HCT116 (cell line): ENCODE measurements at regions not wholly inside any gene's neighbourhood (a gene's known extent, or its start where the extent isn't known, plus 50 kb on each side); places are given as distances from the start of the nearest gene placed in this dataset.

Experiments used
- ATAC-seq: fragments of 200-7000 bp; cut with Tn5 transposase; 2 replicates; pipeline ENCODE4 v1.9.1; 2020; ENCODE audit warnings: mild to moderate bottlenecking, moderate library complexity
- BruUV-seq: library from RNA; stranded (reverse); fragments of 400-500 nt; replicated peaks from 2 replicates; lab custom pipeline; 2021; lab: Mats Ljungman, UMichigan
- CTCF ChIA-PET: fragments of 300-600 bp; sonication (Branson Sonifier 250); formaldehyde crosslinking; loops from one replicate; lab custom pipeline; 2021; ENCODE audit warnings: antibody characterized with exemption; lab: Charles Lee
- POLR2A ChIA-PET: fragments of 300-600, 350-600 bp; sonication (Branson Sonifier 250); formaldehyde crosslinking; loops from one replicate; lab custom pipeline; 2021; ENCODE audit warnings: antibody characterized with exemption; lab: Charles Lee
- RAD21 ChIA-PET, 2 experiments: fragments of 300-600 bp; sonication (Branson Sonifier 250); formaldehyde crosslinking; loops; one replicate each; lab custom pipeline; 2023; ENCODE audit warnings: low total read pairs in 2 of 2; ENCODE audit not compliant: uncharacterized antibody in 2 of 2, unreplicated experiment in 2 of 2, low non-redundant PET in 1 of 2; lab: Charles Lee
- DNase-seq: peaks from one replicate; pipeline ENCODE4 v3.0.0-alpha.2; 2010; ENCODE audit warnings: low read depth, low spot score
- H2AFZ ChIP-seq: fragments of 200-600 bp; shearing (Covaris generic), sonication (generic); 2 replicates; pipeline ENCODE4 v1.6.1; 2017; ENCODE audit warnings: low read depth, mixed run types, mixed read lengths, antibody characterized with exemption, low read length; ENCODE audit not compliant: poor library complexity, severe bottlenecking
- H3K27ac ChIP-seq: 2 replicates; pipeline ENCODE4 v1.5.1; 2012; ENCODE audit warnings: low read depth, low read length
- H3K27me3 ChIP-seq: fragments of 200-600 bp; sonication (generic); 2 replicates; pipeline ENCODE4 v1.6.1; 2016; ENCODE audit warnings: mixed run types, low read length, mixed read lengths; ENCODE audit not compliant: insufficient read depth
- H3K36me3 ChIP-seq, 2 experiments: fragments of 200-500 bp in 1 of 2; fragments of 200-600 bp in 1 of 2; sonication (Bioruptor generic) in 1 of 2; sonication (generic) in 1 of 2; 2 replicates each; pipeline versions ENCODE4 v1.5.1 to v1.6.1; 2014 to 2016; ENCODE audit warnings: low read length in 2 of 2, inconsistent platforms in 1 of 2, mixed read lengths in 1 of 2, mixed run types in 1 of 2; ENCODE audit not compliant: insufficient read depth in 2 of 2, control insufficient read depth in 1 of 2
- H3K4me1 ChIP-seq, 2 experiments: fragments of 200-600 bp in 1 of 2; sonication (generic) in 1 of 2; 2 replicates each; pipeline versions ENCODE4 v1.5.1 to v1.6.1; 2012 to 2017; ENCODE audit warnings: low read length in 2 of 2, inconsistent platforms in 1 of 2, mild to moderate bottlenecking in 1 of 2, mixed read lengths in 1 of 2, mixed run types in 1 of 2, moderate library complexity in 1 of 2; ENCODE audit not compliant: insufficient read depth in 2 of 2, control insufficient read depth in 1 of 2
- H3K4me2 ChIP-seq: fragments of 200-600 bp; sonication (generic); 2 replicates; pipeline ENCODE4 v1.6.1; 2017; ENCODE audit warnings: mixed run types, low read length, mixed read lengths
- H3K4me3 ChIP-seq, 2 experiments: fragments of 200-600 bp in 1 of 2; sonication (generic) in 1 of 2; replicated peaks in 1 of 2; 2 replicates each; pipeline ENCODE4 v1.5.1; 2011 to 2016; ENCODE audit warnings: low read length in 2 of 2, control low read depth in 1 of 2, low read depth in 1 of 2, mild to moderate bottlenecking in 1 of 2, mixed read lengths in 1 of 2, mixed run types in 1 of 2
- H3K79me2 ChIP-seq: fragments of 200-600 bp; sonication (generic); 2 replicates; pipeline ENCODE4 v1.6.1; 2017; ENCODE audit warnings: mild to moderate bottlenecking, mixed run types, low read length, moderate library complexity, mixed read lengths; ENCODE audit not compliant: insufficient read depth
- H3K9ac ChIP-seq: fragments of 200-600 bp; sonication (generic); 2 replicates; pipeline ENCODE4 v1.6.1; 2016; ENCODE audit warnings: low read length, mixed read lengths
- H3K9me2 ChIP-seq: fragments of 200-600 bp; sonication (generic), shearing (Covaris generic); 2 replicates; pipeline ENCODE4 v1.6.1; 2017; ENCODE audit warnings: mixed run types, mild to moderate bottlenecking, moderate library complexity; ENCODE audit not compliant: insufficient read depth
- H3K9me3 ChIP-seq, 2 experiments: fragments of 200-500 bp in 1 of 2; fragments of 200-600 bp in 1 of 2; sonication (Bioruptor generic) in 1 of 2; sonication (generic) in 1 of 2; 2 replicates each; pipeline ENCODE4 v1.6.1; 2014 to 2017; ENCODE audit warnings: low read length in 2 of 2, mixed read lengths in 2 of 2, inconsistent platforms in 1 of 2, low read depth in 1 of 2, mild to moderate bottlenecking in 1 of 2, mixed run types in 1 of 2, moderate library complexity in 1 of 2; ENCODE audit not compliant: control insufficient read depth in 1 of 2, insufficient read depth in 1 of 2
- H4K20me1 ChIP-seq: fragments of 200-600 bp; sonication (generic), shearing (Covaris generic); 2 replicates; pipeline ENCODE4 v1.6.1; 2017; ENCODE audit warnings: mixed run types, mild to moderate bottlenecking, moderate library complexity; ENCODE audit not compliant: insufficient read depth
- EGR1 ChIP-seq: IDR thresholded peaks from 2 replicates; pipeline ENCODE4 v1.6.1; 2012; ENCODE audit warnings: low read depth
- JUND ChIP-seq: IDR thresholded peaks from 2 replicates; pipeline ENCODE4 v1.6.1; 2012
- POLR2A ChIP-seq: IDR thresholded peaks from 2 replicates; pipeline ENCODE4 v1.7.0; 2011; ENCODE audit warnings: borderline replicate concordance; ENCODE audit not compliant: insufficient read depth, insufficient read length; ENCODE audit errors: extremely low read depth
- SIN3A ChIP-seq: IDR thresholded peaks from 2 replicates; pipeline ENCODE4 v1.6.1; 2012; ENCODE audit warnings: low read depth
- SRF ChIP-seq: IDR thresholded peaks from 2 replicates; pipeline ENCODE4 v1.6.1; 2012; ENCODE audit warnings: low read depth
- intact Hi-C: fragments of 100-400 bp; cut with micrococcal nuclease; formaldehyde crosslinking; loops from 2 replicates; pipeline ENCODE4 v1.10.0; 2022
- TF ChIP-seq, protein P1 (sequence below): IDR thresholded peaks from 2 replicates; pipeline ENCODE4 v1.6.1; 2011; ENCODE audit warnings: mild to moderate bottlenecking, low read length, moderate library complexity; ENCODE audit not compliant: insufficient replicate concordance; ENCODE audit errors: extremely low read depth
- TF ChIP-seq, protein P2 (sequence below), 3 experiments: fragments of 200-600 bp in 1 of 3; sonication (generic) in 1 of 3; IDR thresholded peaks in 2 of 3; conservative IDR thresholded peaks in 1 of 3; 2 replicates each; pipeline ENCODE4 v1.5.1; 2012 to 2017; ENCODE audit warnings: low read depth in 2 of 3, low read length in 2 of 3, antibody characterized with exemption in 1 of 3, borderline replicate concordance in 1 of 3, control low read depth in 1 of 3, mild to moderate bottlenecking in 1 of 3, mixed read lengths in 1 of 3, mixed run types in 1 of 3, moderate library complexity in 1 of 3; ENCODE audit not compliant: insufficient read depth in 1 of 3

DNA sequence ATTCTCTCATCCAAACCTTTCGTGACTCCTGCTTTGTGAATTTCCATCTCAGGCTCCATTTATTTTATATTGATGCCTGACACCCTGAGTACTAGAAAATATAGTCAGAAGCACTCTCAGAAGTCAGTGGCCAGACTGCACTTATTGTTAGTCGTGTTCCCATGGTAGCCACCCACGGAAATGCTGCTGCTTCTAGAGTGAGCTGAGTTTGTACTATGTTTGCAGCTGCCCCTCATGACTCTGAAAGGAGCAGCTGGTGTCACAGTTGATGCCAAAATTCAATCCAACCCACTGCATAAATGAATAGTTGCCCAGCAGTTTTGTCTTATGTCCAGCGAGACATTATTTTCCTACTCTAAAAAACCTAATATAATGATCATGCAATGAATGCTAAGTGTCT is 265.2 kb upstream of the SPHKAP start:
- no peak for DNase-seq
- POLR2A ChIA-PET = no interaction called here
- CTCF ChIA-PET = no interaction called here

More for the DNA sequence above, 265.2 kb upstream of the SPHKAP start:
- Histone ChIP-seq H3K9me3 (no peaks in the 10 kb centered on the region), H3K4me3 (no peak overlapping the region), H3K27me3 (no peaks in the 10 kb centered on the region), H4K20me1 (no peaks in the 10 kb centered on the region), H3K9ac (no peak overlapping the region), H3K9me2 (no peaks in the 10 kb centered on the region), H3K27ac (no peak overlapping the region), H3K79me2 (no peaks in the 10 kb centered on the region)
- no peak for ATAC-seq
- TF ChIP-seq, protein P1, sequence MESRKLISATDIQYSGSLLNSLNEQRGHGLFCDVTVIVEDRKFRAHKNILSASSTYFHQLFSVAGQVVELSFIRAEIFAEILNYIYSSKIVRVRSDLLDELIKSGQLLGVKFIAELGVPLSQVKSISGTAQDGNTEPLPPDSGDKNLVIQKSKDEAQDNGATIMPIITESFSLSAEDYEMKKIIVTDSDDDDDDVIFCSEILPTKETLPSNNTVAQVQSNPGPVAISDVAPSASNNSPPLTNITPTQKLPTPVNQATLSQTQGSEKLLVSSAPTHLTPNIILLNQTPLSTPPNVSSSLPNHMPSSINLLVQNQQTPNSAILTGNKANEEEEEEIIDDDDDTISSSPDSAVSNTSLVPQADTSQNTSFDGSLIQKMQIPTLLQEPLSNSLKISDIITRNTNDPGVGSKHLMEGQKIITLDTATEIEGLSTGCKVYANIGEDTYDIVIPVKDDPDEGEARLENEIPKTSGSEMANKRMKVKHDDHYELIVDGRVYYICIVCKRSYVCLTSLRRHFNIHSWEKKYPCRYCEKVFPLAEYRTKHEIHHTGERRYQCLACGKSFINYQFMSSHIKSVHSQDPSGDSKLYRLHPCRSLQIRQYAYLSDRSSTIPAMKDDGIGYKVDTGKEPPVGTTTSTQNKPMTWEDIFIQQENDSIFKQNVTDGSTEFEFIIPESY = no peak
- TF ChIP-seq EGR1 (no peak), POLR2A (no peak), JUND (no peak), SRF (no peak), SIN3A (no peak)
- TF ChIP-seq, protein P2, sequence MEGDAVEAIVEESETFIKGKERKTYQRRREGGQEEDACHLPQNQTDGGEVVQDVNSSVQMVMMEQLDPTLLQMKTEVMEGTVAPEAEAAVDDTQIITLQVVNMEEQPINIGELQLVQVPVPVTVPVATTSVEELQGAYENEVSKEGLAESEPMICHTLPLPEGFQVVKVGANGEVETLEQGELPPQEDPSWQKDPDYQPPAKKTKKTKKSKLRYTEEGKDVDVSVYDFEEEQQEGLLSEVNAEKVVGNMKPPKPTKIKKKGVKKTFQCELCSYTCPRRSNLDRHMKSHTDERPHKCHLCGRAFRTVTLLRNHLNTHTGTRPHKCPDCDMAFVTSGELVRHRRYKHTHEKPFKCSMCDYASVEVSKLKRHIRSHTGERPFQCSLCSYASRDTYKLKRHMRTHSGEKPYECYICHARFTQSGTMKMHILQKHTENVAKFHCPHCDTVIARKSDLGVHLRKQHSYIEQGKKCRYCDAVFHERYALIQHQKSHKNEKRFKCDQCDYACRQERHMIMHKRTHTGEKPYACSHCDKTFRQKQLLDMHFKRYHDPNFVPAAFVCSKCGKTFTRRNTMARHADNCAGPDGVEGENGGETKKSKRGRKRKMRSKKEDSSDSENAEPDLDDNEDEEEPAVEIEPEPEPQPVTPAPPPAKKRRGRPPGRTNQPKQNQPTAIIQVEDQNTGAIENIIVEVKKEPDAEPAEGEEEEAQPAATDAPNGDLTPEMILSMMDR (IDR thresholded peaks at IDR 0.05 in 2 of 3, conservative IDR thresholded peaks at IDR 0.05 in 1 of 3; ENCODE audit: borderline replicate concordance in 1 of 3, insufficient read depth in 1 of 3, low read depth in 2 of 3, low read length in 2 of 3) = no peak
- TF ChIP-seq, all 23 proteins: peak for 0
- Histone ChIP-seq H3K4me2 (no peak overlapping the region), H3K4me1 (no peaks in the 10 kb centered on the region), H2AFZ (no peak overlapping the region), H3K36me3 (no peaks in the 10 kb centered on the region)
- intact Hi-C loops = no loop called here
- no TSS peak for BruUV-seq
- RAD21 ChIA-PET = no interaction called here
